ENCODE measurements at regions not wholly inside any gene's neighbourhood (a gene's known extent, or its start where the extent isn't known, plus 50 kb on each side); places are given as distances from the start of the nearest gene placed in this dataset.
"Not testable (repeated sequence)": the region's sequence is repeated elsewhere in the genome, so short reads cannot be mapped to it uniquely, and the experiment has no call there.

GRCh38 chr22:25281675-25282345 is 62.4 kb downstream of the CRYBB2 start:
- TF ChIP-seq CTCF (IDR thresholded peaks at IDR 0.05) = no peak
- DNase-seq (no peak), ATAC-seq (no peak)
- no peak overlapping the region for H3K27ac ChIP-seq
- H3K4me3 ChIP-seq = no peak overlapping the region
- no peaks in the 10 kb centered on the region for H3K4me1 ChIP-seq
- intact Hi-C loops (cut with DNase I) = no loop called here
- H3K27me3 ChIP-seq (ENCODE audit: low read depth) = peaks cover 40% of the 10 kb centered on the region
- no peaks in the 10 kb centered on the region for H3K9me3 ChIP-seq
- H3K36me3 ChIP-seq = no peaks in the 10 kb centered on the region

GRCh38 chr22:25282346-25282670 is 62.9 kb downstream of the CRYBB2 start:
- intact Hi-C loops (cut with DNase I) = no loop called here
- H3K4me3 ChIP-seq = no peak overlapping the region
- DNase-seq = no peak
- peaks cover 40% of the 10 kb centered on the region for H3K27me3 ChIP-seq (ENCODE audit: low read depth)
- no peaks in the 10 kb centered on the region for H3K4me1 ChIP-seq
- no peak overlapping the region for H3K27ac ChIP-seq
- no peaks in the 10 kb centered on the region for H3K9me3 ChIP-seq
- no peak for TF ChIP-seq CTCF (IDR thresholded peaks at IDR 0.05)
- H3K36me3 ChIP-seq = no peaks in the 10 kb centered on the region
- no peak for ATAC-seq

- ATAC-seq (no peak), DNase-seq (no peak)
- no peak overlapping the region for H3K4me3 ChIP-seq
- H3K9me3 ChIP-seq = no peaks in the 10 kb centered on the region
- TF ChIP-seq CTCF (IDR thresholded peaks at IDR 0.05) = no peak
- no peak overlapping the region for H3K27ac ChIP-seq
- peaks cover 40% of the 10 kb centered on the region for H3K27me3 ChIP-seq (ENCODE audit: low read depth)
- intact Hi-C loops (cut with DNase I) = no loop called here
- no peaks in the 10 kb centered on the region for H3K4me1 ChIP-seq
- no peaks in the 10 kb centered on the region for H3K36me3 ChIP-seq
These were observed 63.5 kb downstream of the CRYBB2 start for GRCh38 chr22:25282671-25283561.

GRCh38 chr22:25288481-25288880 is 69.0 kb downstream of the CRYBB2 start:
- H3K36me3 ChIP-seq; H3K4me3 ChIP-seq; H3K4me1 ChIP-seq; DNase-seq; ATAC-seq; H3K27ac ChIP-seq; intact Hi-C loops (cut with DNase I); H3K9me3 ChIP-seq: not testable (repeated sequence)
- peaks cover 19% of the 10 kb centered on the region for H3K27me3 ChIP-seq (ENCODE audit: low read depth)

- H3K27ac ChIP-seq; H3K4me3 ChIP-seq; H3K9me3 ChIP-seq; intact Hi-C loops (cut with DNase I); DNase-seq; ATAC-seq; H3K36me3 ChIP-seq; H3K4me1 ChIP-seq: not testable (repeated sequence)
- H3K27me3 ChIP-seq (ENCODE audit: low read depth) = peaks cover 15% of the 10 kb centered on the region
These were observed 82.5 kb downstream of the CRYBB2 start for GRCh38 chr22:25301912-25302311.

- H3K27ac ChIP-seq; H3K36me3 ChIP-seq; intact Hi-C loops (cut with DNase I); ATAC-seq; DNase-seq; H3K9me3 ChIP-seq; H3K4me3 ChIP-seq; H3K4me1 ChIP-seq; H3K27me3 ChIP-seq (ENCODE audit: low read depth): not testable (repeated sequence)
These were observed 90.1 kb downstream of the CRYBB2 start for GRCh38 chr22:25309586-25309985.

- DNase-seq; intact Hi-C loops (cut with DNase I); ATAC-seq; H3K27ac ChIP-seq; H3K4me3 ChIP-seq; H3K36me3 ChIP-seq; H3K4me1 ChIP-seq; H3K27me3 ChIP-seq (ENCODE audit: low read depth); H3K9me3 ChIP-seq: not testable (repeated sequence)
These were observed 92.5 kb downstream of the CRYBB2 start for GRCh38 chr22:25311924-25312323.
